ENCODE measurements at regions not wholly inside any gene's neighbourhood (a gene's known extent, or its start where the extent isn't known, plus 50 kb on each side); places are given as distances from the start of the nearest gene placed in this dataset.

DNA sequence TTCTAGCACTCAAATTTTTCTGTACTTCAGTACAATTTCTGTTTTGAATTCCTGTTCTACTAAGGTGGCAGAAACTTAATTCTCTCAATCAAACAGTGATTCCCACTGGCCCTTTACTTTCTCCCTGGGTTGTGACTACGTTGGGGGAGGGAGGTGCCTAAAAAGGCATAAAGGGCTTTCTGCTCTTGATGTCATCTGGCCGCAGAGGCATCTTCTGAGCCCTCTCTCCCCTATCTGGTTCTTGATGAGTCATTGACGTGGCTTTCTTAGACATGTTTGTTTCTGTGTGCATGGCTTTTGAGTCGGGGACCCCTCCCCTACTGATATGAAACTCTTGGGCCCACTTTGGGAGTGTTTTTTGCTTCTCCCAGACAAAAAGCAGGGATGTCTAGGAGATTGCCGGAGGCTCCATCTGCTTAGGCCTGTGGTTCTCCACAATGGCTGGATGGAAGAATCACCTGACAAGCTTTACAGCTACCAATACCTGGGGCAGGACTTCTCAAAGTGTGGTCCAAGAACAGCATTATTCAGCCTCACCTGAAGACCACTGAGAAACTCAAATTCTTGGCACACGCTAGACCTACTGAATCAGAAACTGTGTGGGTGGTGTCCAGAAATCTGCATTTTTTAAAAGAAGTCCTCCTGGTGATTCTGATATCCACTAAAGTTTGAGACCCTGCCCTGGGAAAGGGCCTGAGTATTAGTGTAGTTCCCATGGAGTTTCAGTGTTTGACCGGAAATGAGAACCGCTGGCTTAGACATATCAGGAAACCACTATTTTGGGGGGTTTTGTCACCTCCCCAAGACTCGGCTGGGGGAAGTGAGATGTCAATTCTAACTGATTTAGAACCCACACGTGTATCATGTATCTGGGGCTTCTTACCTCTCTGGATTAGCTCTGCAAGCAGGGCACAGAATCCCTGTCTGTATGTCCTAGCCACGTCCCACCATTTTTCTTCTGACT is 395.7 kb upstream of the PDE3A start:
- DNase-seq (ENCODE audit: extremely low read depth, low read depth), result no peak
- TF ChIP-seq, protein P1, sequence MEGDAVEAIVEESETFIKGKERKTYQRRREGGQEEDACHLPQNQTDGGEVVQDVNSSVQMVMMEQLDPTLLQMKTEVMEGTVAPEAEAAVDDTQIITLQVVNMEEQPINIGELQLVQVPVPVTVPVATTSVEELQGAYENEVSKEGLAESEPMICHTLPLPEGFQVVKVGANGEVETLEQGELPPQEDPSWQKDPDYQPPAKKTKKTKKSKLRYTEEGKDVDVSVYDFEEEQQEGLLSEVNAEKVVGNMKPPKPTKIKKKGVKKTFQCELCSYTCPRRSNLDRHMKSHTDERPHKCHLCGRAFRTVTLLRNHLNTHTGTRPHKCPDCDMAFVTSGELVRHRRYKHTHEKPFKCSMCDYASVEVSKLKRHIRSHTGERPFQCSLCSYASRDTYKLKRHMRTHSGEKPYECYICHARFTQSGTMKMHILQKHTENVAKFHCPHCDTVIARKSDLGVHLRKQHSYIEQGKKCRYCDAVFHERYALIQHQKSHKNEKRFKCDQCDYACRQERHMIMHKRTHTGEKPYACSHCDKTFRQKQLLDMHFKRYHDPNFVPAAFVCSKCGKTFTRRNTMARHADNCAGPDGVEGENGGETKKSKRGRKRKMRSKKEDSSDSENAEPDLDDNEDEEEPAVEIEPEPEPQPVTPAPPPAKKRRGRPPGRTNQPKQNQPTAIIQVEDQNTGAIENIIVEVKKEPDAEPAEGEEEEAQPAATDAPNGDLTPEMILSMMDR (IDR thresholded peaks at IDR 0.05; ENCODE audit: low read depth, low read length, missing control alignments), result no peak
- no peak overlapping the region for H3K4me3 ChIP-seq (replicated peaks; ENCODE audit: low read depth, low read length)

DNA sequence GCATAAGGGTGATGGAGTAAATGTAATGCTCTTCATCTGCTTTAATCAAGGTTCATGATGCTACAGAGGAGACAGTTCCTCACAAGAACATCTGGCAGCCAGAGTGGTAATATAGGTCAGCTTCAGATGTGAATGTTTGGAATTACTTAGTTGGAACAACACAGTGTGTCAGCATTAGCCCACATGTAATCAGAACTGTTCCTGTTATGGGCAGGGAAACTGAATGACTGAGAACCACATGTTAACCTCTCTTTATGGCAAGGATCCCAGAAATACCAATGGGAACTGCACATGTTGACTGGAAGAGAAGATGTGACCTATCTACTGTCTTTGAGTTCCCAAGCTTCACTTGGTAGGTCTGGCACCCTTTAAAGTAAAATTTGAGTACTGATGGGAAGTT is 390.1 kb upstream of the PDE3A start:
- TF ChIP-seq, protein P1 (IDR thresholded peaks at IDR 0.05; ENCODE audit: low read depth, low read length, missing control alignments), result no peak
- H3K4me3 ChIP-seq (replicated peaks; ENCODE audit: low read depth, low read length), result no peak overlapping the region
- peak; percentile 97 for DNase-seq (ENCODE audit: extremely low read depth, low read depth)

GRCh38 chr12:19979584-19979983 is 388.8 kb upstream of the PDE3A start:
- no peak for DNase-seq (ENCODE audit: extremely low read depth, low read depth)
- TF ChIP-seq, protein P1 (IDR thresholded peaks at IDR 0.05; ENCODE audit: low read depth, low read length, missing control alignments), result no peak
- no peak overlapping the region for H3K4me3 ChIP-seq (replicated peaks; ENCODE audit: low read depth, low read length)

DNA sequence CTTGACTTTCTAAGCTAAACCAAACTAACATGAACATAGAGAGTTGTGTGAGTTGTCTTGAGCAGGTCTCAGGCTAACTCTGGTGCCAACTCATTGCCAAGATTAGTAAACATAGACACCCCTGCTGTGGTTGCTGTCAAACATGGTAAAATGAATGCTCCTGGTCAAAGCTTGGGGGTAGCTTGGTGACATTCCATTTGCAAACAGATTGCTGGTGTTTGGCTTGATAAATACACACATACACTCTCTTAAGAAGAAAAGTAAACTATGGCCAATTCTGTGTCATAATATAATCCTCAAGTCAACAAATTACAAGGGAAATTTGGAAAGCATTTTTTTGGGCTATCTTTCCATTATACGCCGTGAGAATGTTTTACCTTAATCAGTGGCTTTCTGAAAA is 386.4 kb upstream of the PDE3A start:
- H3K4me3 ChIP-seq (replicated peaks; ENCODE audit: low read depth, low read length), result no peak overlapping the region
- TF ChIP-seq, protein P1 (IDR thresholded peaks at IDR 0.05; ENCODE audit: low read depth, low read length, missing control alignments), result no peak
- DNase-seq (ENCODE audit: extremely low read depth, low read depth), result no peak

DNA sequence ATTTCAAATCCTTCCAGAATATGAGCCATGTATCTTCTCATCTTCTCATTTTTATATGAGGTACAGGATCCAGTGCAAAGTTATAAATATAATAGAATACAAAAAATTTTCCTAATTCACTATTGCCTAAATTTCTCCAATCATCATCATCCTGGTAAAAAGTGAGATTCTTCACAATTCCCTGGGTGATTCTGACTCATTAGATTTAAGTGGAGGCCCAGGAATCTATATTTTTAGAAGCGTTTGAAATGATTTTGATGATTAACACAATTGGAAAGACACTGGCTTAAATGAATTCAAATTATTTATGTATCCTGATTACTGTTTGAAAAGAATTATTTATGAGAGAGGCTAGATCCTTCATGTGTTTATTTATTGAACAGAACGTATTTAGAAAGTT is 380.3 kb upstream of the PDE3A start:
- DNase-seq (ENCODE audit: extremely low read depth, low read depth), result no peak
- TF ChIP-seq, protein P1 (IDR thresholded peaks at IDR 0.05; ENCODE audit: low read depth, low read length, missing control alignments), result no peak
- H3K4me3 ChIP-seq (replicated peaks; ENCODE audit: low read depth, low read length), result no peak overlapping the region

DNA sequence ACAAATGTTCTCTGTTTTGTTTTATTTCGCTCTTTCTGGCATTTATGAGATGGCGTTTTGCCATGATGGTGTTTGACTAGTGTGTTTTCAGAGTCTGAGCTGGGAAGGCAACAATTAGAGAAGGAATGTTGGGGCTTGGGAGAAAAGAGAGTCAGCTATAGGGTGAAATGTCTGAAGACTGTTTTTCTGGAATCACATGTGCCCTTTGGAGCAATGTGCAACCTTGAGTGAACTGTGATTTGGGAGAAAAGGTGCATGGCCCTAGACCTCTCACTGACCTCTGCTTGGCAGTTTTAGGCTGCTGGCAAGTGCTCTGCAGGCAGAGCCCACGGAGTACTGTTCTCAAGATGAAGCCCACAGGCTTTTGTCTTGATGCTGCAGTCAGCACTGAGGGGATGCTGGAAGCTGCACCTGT is 379.9 kb upstream of the PDE3A start:
- H3K4me3 ChIP-seq (replicated peaks; ENCODE audit: low read depth, low read length), result no peak overlapping the region
- no peak for DNase-seq (ENCODE audit: extremely low read depth, low read depth)
- TF ChIP-seq, protein P1 (IDR thresholded peaks at IDR 0.05; ENCODE audit: low read depth, low read length, missing control alignments), result no peak

Data from HFF-Myc (cell line).